Lower leg skin (tissue), 4 donors: ENCODE measurements at regions not wholly inside any gene's neighbourhood (a gene's known extent, or its start where the extent isn't known, plus 50 kb on each side); places are given as distances from the start of the nearest gene placed in this dataset.

Experiments
- DNase-seq, 2 donors: peaks; one replicate each; pipeline ENCODE4 v3.0.0-alpha.2; 2019; ENCODE audit warnings: low spot score in 2 of 2
- H3K4me3 ChIP-seq: fragments of 200-600 bp; sonication (generic); 2 replicates; pipeline ENCODE4 v1.5.1; 2017; ENCODE audit warnings: mild to moderate bottlenecking, low read depth; ENCODE audit not compliant: poor library complexity, severe bottlenecking
- POLR2A ChIP-seq, 2 donors: fragments of 450-650 bp; IDR thresholded peaks; one replicate each; pipeline ENCODE4 v1.6.1; 2016 to 2017; ENCODE audit warnings: antibody characterized with exemption in 2 of 2, mild to moderate bottlenecking in 1 of 2, moderate library complexity in 1 of 2
- WGBS, 2 donors: methylation state at CpG; one replicate each; pipeline ENCODE4 v1.1.5; 2018; 5-methylcytosine and 5-hydroxymethylcytosine counted together
- intact Hi-C: fragments of 100-400 bp; cut with DNase I; formaldehyde crosslinking; loops from one replicate; pipeline ENCODE4 v1.15.0; 2023; ENCODE audit warnings: low total_unique reads
- TF ChIP-seq, protein P1 (sequence below), 3 donors: fragments of 450-650 bp; IDR thresholded peaks; one replicate each; pipeline ENCODE4 v1.5.1; 2016; ENCODE audit warnings: antibody characterized with exemption in 3 of 3, mild to moderate bottlenecking in 3 of 3, moderate library complexity in 2 of 3

DNA sequence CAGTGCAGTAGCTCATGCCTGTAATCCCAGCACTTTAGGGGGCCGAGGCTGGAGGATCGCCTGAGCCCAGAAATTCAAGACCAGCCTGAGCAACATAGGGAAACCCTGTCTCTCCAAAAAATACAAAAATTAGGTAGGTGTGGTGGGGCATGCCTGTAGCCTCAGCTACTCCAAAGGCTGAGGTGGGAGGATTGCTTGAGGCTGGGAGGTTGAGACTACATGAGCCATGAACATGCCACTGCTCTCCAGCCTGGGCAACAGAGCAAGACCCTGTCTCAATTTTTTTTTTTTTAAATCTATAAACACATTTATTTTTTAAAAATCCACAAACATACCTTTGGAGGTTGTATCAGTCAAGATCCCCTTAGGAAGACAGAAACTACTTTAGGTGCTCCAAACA is 326.3 kb downstream of the EPHA4 start:
- intact Hi-C loops: no loop called here
- H3K4me3 ChIP-seq: no peak overlapping the region
- no peak for TF ChIP-seq POLR2A (IDR thresholded peaks at IDR 0.05)
- TF ChIP-seq, protein P1, sequence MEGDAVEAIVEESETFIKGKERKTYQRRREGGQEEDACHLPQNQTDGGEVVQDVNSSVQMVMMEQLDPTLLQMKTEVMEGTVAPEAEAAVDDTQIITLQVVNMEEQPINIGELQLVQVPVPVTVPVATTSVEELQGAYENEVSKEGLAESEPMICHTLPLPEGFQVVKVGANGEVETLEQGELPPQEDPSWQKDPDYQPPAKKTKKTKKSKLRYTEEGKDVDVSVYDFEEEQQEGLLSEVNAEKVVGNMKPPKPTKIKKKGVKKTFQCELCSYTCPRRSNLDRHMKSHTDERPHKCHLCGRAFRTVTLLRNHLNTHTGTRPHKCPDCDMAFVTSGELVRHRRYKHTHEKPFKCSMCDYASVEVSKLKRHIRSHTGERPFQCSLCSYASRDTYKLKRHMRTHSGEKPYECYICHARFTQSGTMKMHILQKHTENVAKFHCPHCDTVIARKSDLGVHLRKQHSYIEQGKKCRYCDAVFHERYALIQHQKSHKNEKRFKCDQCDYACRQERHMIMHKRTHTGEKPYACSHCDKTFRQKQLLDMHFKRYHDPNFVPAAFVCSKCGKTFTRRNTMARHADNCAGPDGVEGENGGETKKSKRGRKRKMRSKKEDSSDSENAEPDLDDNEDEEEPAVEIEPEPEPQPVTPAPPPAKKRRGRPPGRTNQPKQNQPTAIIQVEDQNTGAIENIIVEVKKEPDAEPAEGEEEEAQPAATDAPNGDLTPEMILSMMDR (IDR thresholded peaks at IDR 0.05): no peak
- WGBS, 2 donors: 82 to 88% methylated on average over 2 of the region's 2 CpGs
- DNase-seq: no peak

- H3K4me3 ChIP-seq: no peak overlapping the region
- intact Hi-C loops: no loop called here
- TF ChIP-seq, protein P1 (IDR thresholded peaks at IDR 0.05): no peak
- no peak for TF ChIP-seq POLR2A (IDR thresholded peaks at IDR 0.05)
- DNase-seq: no peak
- 32 to 38% methylated on average over 4 of the region's 4 CpGs for WGBS, 2 donors
Observed at GRCh38 chr2:221254299-221254698, 317.8 kb downstream of the EPHA4 start.

DNA sequence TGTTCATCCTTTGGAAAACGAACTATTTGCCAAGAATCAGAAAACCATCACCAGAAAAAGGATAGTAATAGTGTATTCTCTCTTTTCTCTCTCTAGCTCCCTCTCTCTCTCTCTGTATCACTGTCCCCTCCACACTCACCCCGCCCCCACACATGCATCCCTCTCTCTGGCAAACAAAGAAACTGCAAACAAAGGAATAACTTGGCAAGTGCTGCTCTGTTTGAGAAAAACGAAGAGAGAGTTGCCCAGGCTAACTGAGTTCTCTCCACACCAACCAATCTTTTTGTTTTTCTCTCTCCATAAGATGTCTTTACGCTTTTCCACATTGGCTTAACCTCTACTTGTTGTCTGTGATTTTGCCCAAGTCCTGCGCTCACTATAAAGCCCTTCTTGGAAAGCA is 316.2 kb downstream of the EPHA4 start:
- 61 to 62% methylated on average over 5 of the region's 5 CpGs for WGBS, 2 donors
- no peak for DNase-seq
- H3K4me3 ChIP-seq: no peak overlapping the region
- TF ChIP-seq, protein P1 (IDR thresholded peaks at IDR 0.05): no peak
- no peak for TF ChIP-seq POLR2A (IDR thresholded peaks at IDR 0.05)
- intact Hi-C loops: no loop called here

- no peak overlapping the region for H3K4me3 ChIP-seq
- intact Hi-C loops: no loop called here
- DNase-seq: no peak
- WGBS, 2 donors: 93 to 96% methylated on average over 3 of the region's 3 CpGs
- TF ChIP-seq, protein P1 (IDR thresholded peaks at IDR 0.05): no peak
- TF ChIP-seq POLR2A (IDR thresholded peaks at IDR 0.05): no peak
Observed at GRCh38 chr2:221258464-221258863, 313.6 kb downstream of the EPHA4 start.

GRCh38 chr2:221262651-221263050 is 309.5 kb downstream of the EPHA4 start:
- H3K4me3 ChIP-seq: no peak overlapping the region
- 83 to 85% methylated on average over 3 of the region's 3 CpGs for WGBS, 2 donors
- TF ChIP-seq, protein P1 (IDR thresholded peaks at IDR 0.05): no peak
- no peak for TF ChIP-seq POLR2A (IDR thresholded peaks at IDR 0.05)
- intact Hi-C loops: no loop called here
- no peak for DNase-seq

DNA sequence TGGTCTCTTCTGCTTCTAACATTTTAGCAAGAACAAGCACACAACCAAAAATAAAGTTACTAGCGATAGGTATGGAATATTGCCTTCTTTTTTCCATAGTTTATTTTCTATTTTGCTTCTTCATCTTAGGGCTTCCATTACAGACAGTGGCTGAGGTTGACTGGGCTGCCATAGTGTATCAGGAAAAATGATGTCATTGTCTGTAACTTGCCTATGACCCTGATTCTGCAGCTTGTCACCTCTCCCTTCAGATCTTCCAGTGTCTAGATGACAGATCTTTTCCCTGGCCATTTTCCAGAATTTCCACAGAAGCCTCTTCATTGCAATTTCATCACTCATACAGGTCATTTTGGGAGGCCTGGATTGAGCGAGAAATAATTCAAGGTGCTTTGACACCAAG is 308.5 kb downstream of the EPHA4 start:
- intact Hi-C loops: no loop called here
- no peak for DNase-seq
- WGBS, 2 donors: 98 to 99% methylated on average over 2 of the region's 2 CpGs
- no peak overlapping the region for H3K4me3 ChIP-seq
- TF ChIP-seq POLR2A (IDR thresholded peaks at IDR 0.05): no peak
- TF ChIP-seq, protein P1 (IDR thresholded peaks at IDR 0.05): no peak
